ACC112 (cell line): ENCODE measurements at regions not wholly inside any gene's neighbourhood (a gene's known extent, or its start where the extent isn't known, plus 50 kb on each side); places are given as distances from the start of the nearest gene placed in this dataset.
"Not testable (repeated sequence)": the region's sequence is repeated elsewhere in the genome, so short reads cannot be mapped to it uniquely, and the experiment has no call there.

Source experiments
- H2AFZ ChIP-seq: fragments of 200-600 bp; sonication (generic); one replicate; pipeline ENCODE4 v1.6.0; 2017; ENCODE audit warnings: antibody characterized with exemption, low read length; ENCODE audit not compliant: unreplicated experiment
- H3K27ac ChIP-seq: fragments of 200-600 bp; sonication (generic); 2 replicates; pipeline ENCODE4 v1.5.1; 2014; ENCODE audit warnings: low read depth, mild to moderate bottlenecking, antibody characterized with exemption, low read length, moderate library complexity
- H3K27me3 ChIP-seq: fragments of 200-600 bp; sonication (generic); 2 replicates; pipeline ENCODE4 v1.6.1; 2014; ENCODE audit warnings: mild to moderate bottlenecking, antibody characterized with exemption, low read length, moderate library complexity, mixed read lengths; ENCODE audit not compliant: insufficient read depth
- H3K36me3 ChIP-seq: fragments of 200-600 bp; sonication (generic); 2 replicates; pipeline ENCODE4 v1.6.1; 2016; ENCODE audit warnings: mild to moderate bottlenecking, antibody characterized with exemption, low read length, moderate library complexity, mixed read lengths; ENCODE audit not compliant: insufficient read depth
- H3K4me1 ChIP-seq: fragments of 200-600 bp; sonication (generic); one replicate; pipeline ENCODE4 v1.6.1; 2016; ENCODE audit warnings: low read length, mixed read lengths; ENCODE audit not compliant: insufficient read depth, unreplicated experiment, control insufficient read depth
- H3K4me3 ChIP-seq: fragments of 200-600 bp; sonication (generic); 2 replicates; pipeline ENCODE4 v1.5.1; 2014; ENCODE audit warnings: mild to moderate bottlenecking, low read depth, low read length
- H3K79me2 ChIP-seq: fragments of 200-600 bp; sonication (generic); one replicate; pipeline ENCODE4 v1.6.0; 2016; ENCODE audit warnings: low read length; ENCODE audit not compliant: control insufficient read depth, unreplicated experiment, insufficient read depth

DNA sequence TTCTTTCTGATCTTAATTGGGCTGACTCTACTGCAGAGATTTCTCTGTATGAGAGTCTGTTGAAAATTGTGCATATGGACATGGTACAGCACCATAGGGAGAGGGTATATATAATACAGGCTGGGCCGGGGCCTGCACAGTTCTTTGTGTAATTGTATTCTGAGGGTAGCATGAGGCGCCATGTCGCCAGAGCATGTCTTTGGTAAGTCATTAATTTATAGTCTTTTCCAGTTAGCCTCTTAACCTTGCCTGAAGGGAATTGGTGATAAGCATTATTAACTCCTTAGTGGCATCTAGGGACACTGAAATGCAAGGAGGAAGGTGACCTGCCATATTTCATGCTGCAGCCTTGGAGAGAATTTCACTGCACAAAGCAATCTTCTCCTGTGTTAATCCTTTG lies 569.9 kb downstream of the TMTC2 start:
- Histone ChIP-seq H3K79me2 (no peaks in the 10 kb centered on the region), H3K27me3 (no peaks in the 10 kb centered on the region), H3K27ac (no peak overlapping the region), H3K4me3 (no peak overlapping the region), H2AFZ (no peak overlapping the region), H3K4me1 (no peaks in the 10 kb centered on the region), H3K36me3 (no peaks in the 10 kb centered on the region)

DNA sequence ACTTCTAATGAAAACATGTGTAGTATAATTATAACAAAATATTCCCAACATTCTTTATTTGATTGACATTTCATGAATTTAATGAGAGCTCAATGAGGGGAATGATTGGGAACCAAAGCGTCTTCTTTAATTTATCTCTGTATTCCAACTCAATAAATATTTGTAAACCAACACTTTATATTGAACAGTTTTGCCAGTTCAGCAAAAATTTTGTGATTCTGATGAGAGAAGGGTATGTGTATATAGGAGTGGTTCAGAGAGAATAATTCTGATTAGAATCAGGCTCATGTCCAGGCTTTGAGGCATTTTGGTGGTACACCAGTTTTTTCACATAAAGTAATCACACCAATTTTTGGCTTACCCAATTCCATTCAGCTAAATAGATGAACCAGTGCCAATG lies 564.2 kb downstream of the TMTC2 start:
- Histone ChIP-seq H3K27me3 (no peaks in the 10 kb centered on the region), H3K27ac (no peak overlapping the region), H3K4me1 (no peaks in the 10 kb centered on the region), H3K79me2 (no peaks in the 10 kb centered on the region), H3K4me3 (no peak overlapping the region), H3K36me3 (no peaks in the 10 kb centered on the region), H2AFZ (no peak overlapping the region)

DNA sequence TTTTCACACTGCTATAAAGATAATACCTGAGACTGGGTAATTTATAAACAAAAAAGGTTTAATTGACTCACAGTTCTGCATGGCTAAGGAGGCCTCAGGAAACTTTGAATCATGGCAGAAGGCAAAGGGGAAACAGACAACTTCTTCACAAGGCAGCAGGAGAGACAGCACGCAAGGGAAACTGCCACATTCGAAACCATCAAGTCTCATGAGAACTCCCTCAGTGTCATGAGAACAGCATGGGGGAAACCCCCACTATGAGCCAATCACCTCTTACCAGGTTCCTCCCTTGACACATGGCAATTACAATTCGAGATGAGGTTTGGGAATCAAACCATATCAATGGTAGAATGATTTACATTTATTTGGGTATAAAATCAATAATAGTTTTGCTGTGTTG lies 558.5 kb downstream of the TMTC2 start:
- Histone ChIP-seq H3K27me3 (no peaks in the 10 kb centered on the region), H2AFZ (no peak overlapping the region), H3K79me2 (no peaks in the 10 kb centered on the region), H3K4me3 (no peak overlapping the region), H3K27ac (no peak overlapping the region), H3K4me1 (no peaks in the 10 kb centered on the region), H3K36me3 (no peaks in the 10 kb centered on the region)

DNA sequence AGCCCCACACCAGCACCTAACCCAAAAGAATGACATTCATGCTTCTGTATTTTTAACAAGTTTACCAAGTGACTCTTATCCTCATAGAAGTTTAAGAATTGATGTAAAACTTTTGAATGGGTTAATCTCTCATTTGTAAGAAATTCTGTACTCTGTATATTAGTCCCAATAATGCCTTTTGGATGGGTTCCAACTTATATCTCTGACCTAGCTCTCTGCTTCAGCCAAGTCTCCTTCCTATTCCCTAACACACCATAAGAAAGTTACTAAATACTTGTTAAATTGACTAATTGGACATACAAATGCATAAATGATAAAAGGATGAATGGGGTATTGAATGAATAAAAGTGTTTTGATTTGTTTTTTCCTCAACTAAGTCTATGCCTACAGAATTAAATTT lies 557.3 kb downstream of the TMTC2 start:
- Histone ChIP-seq H3K27me3 (no peaks in the 10 kb centered on the region), H2AFZ (no peak overlapping the region), H3K36me3 (no peaks in the 10 kb centered on the region), H3K4me3 (no peak overlapping the region), H3K27ac (no peak overlapping the region), H3K4me1 (no peaks in the 10 kb centered on the region), H3K79me2 (no peaks in the 10 kb centered on the region)

DNA sequence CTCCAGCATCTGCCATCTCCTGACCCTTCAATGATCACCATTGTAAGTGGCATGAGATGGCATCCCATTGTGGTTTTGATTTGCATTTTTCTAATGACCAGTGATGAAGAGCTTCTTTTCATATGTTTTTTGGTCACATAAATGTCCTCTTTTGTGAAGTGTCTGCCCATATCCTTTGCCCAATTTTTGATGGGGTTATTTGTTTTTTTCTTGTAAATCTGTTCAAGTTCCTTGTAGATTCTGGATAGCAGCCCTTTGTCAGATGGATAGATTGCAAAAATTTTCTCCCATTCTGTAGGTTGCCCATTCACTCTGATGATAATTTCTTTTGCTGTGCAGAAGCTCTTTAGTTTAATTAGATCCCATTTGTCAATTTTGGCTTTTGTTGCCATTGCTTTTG lies 547.3 kb downstream of the TMTC2 start:
- H2AFZ ChIP-seq, H3K79me2 ChIP-seq, H3K27me3 ChIP-seq, H3K4me3 ChIP-seq, H3K27ac ChIP-seq, H3K36me3 ChIP-seq, H3K4me1 ChIP-seq: not testable (repeated sequence)

DNA sequence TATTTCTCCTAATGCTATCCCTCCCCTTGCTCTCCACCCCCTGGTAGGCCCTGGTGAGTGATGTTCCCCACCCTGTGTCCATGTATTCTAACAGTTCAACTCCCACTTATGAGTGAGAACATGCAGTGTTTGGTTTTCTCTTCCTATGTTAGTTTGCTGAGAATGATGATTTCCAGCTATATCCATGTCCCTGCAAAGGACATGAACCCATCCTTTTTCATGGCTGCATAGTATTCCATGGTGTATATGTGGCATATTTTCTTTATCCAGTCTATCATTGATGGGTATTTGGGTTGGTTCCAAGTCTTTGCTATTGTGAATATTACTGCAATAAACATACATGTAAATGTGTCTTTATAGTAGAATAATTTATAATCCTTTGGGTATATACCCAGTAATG lies 540.3 kb downstream of the TMTC2 start:
- not testable (repeated sequence) for H3K4me3 ChIP-seq, H3K27me3 ChIP-seq, H3K36me3 ChIP-seq, H3K79me2 ChIP-seq, H3K4me1 ChIP-seq, H2AFZ ChIP-seq, H3K27ac ChIP-seq

DNA sequence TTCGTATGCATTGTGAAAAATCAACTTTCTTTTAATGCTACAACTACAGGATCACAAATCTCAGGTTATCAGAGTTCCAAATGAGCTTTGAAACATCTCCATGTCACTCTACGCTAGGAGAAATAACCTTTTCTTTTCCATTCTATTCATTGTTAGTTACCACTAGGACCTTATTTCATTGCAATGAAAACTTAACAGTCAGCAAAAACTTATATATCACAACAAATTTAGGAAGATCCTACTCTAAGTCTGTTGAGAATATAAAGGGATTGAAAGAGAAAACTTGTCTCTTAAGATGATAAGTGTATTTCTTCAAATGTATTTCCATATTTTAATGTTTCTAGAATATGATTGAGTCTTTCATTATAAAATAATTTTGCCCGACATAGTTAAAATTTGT lies 539.1 kb downstream of the TMTC2 start:
- no peak overlapping the region for H3K27ac ChIP-seq
- H3K79me2 ChIP-seq, result no peaks in the 10 kb centered on the region
- H3K4me3 ChIP-seq, result no peak overlapping the region
- no peaks in the 10 kb centered on the region for H3K36me3 ChIP-seq
- H3K4me1 ChIP-seq, result no peaks in the 10 kb centered on the region
- no peaks in the 10 kb centered on the region for H3K27me3 ChIP-seq
- H2AFZ ChIP-seq, result no peak overlapping the region

DNA sequence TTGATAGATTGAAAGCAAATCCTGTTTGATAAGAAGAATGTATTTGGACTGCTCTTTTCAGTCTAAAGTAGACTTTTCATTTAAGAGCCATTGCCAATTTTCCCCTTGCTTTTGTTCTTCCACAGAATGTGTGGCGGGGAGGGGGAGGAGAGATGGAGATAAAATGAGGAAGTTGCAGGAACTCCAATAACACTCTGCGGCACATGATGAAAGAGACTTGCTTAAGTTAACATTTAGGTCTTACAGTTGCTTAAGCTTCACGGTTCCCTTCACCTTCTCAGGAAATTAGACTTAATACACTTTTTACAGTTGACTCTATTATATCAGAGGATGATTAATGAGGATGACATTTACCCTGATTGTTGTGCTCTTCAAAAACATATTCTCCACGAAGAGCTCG lies 537.3 kb downstream of the TMTC2 start:
- H2AFZ ChIP-seq, result no peak overlapping the region
- H3K36me3 ChIP-seq, result no peaks in the 10 kb centered on the region
- H3K27me3 ChIP-seq, result peaks cover 5% of the 10 kb centered on the region; the same call in 1 of the 2 replicates
- H3K4me3 ChIP-seq, result no peak overlapping the region
- no peaks in the 10 kb centered on the region for H3K4me1 ChIP-seq
- H3K27ac ChIP-seq, result no peak overlapping the region
- no peaks in the 10 kb centered on the region for H3K79me2 ChIP-seq

DNA sequence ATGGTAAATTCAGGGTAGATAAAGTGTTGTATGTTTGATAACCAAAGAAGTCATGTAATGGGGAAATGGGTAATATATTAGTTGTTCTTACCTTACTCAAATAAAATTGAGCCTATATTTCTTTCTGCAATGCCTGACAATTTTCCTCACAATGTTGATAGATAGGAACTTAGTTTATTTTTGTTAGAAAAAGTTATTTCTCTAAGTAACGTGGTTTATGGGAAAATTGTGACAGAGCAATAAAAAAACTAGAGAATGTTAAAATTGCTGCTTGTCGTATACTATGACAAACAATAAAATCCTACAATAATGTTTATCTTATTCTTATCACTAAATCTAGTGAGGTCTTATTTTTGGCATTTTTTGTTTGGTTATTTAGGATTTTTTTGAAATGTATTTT lies 534.1 kb downstream of the TMTC2 start:
- Histone ChIP-seq H3K4me1 (no peaks in the 10 kb centered on the region), H3K36me3 (no peaks in the 10 kb centered on the region), H3K27me3 (peaks cover 8% of the 10 kb centered on the region), H3K79me2 (no peaks in the 10 kb centered on the region), H2AFZ (no peak overlapping the region), H3K4me3 (no peak overlapping the region), H3K27ac (no peak overlapping the region)

DNA sequence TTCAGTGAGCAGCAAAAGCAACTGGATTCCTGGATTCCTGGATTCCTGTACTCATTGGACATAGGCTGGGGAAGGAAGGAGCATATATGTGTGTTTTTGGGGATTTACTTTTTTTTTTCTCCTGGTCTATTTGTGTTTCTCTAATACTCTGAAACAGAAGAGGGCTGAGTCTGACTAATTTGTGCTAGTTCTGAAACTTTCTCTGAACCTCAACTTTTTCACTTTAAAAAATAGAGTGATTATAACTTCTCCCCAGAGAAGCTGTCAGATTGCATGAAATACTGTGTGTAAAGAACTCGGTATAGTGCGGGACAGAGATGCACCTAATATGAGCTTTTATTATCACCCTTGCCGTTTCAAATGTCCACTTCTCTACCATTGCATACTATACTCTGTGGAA lies 529.5 kb downstream of the TMTC2 start:
- H3K79me2 ChIP-seq, result no peaks in the 10 kb centered on the region
- H3K4me3 ChIP-seq, result no peak overlapping the region
- no peaks in the 10 kb centered on the region for H3K4me1 ChIP-seq
- H3K36me3 ChIP-seq, result no peaks in the 10 kb centered on the region
- H2AFZ ChIP-seq, result no peak overlapping the region
- H3K27me3 ChIP-seq, result peaks cover 8% of the 10 kb centered on the region
- no peak overlapping the region for H3K27ac ChIP-seq

DNA sequence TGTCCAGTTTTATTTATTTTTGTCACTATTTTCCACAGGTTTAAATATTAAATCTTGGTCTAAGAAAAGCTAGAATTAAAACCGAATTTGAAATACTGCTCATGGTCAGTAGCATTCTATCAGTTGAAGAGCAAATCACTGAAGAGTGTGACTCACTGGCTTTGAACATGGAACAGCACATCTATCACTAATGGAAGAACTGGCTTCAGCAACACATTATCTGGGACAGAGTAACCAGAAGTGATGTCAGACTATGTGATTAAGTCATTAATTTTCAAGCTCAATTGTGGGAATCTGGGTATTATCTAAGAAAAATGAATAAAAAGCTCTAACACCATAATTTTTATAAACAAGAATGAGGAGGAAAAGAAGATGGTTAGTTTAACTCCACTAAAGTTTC lies 527.5 kb downstream of the TMTC2 start:
- no peaks in the 10 kb centered on the region for H3K36me3 ChIP-seq
- no peaks in the 10 kb centered on the region for H3K4me1 ChIP-seq
- peaks cover 4% of the 10 kb centered on the region for H3K27me3 ChIP-seq
- H3K79me2 ChIP-seq, result no peaks in the 10 kb centered on the region
- no peak overlapping the region for H3K4me3 ChIP-seq
- no peak overlapping the region for H3K27ac ChIP-seq
- no peak overlapping the region for H2AFZ ChIP-seq

DNA sequence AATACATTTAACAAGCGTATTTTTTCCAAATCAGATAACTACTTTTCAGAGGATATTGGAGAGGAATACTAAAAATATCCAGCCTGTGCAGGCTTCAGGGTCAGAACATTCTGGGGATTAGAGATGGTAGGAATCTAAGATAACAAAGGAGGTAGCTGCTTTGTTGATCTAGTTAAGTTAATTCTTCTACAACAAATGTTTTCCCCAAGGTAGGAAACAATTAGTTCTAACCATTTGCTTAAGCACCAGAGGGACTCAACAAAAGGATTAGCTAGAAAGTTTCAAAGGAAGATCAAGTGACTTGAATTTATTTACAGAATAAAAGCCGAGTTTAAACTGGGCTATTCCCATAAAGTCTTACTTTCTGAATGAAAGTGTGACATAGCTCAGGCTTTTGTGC lies 524.2 kb downstream of the TMTC2 start:
- Histone ChIP-seq H3K27me3 (no peaks in the 10 kb centered on the region), H3K4me3 (no peak overlapping the region), H3K27ac (no peak overlapping the region), H3K36me3 (no peaks in the 10 kb centered on the region), H2AFZ (no peak overlapping the region), H3K79me2 (no peaks in the 10 kb centered on the region), H3K4me1 (no peaks in the 10 kb centered on the region)
